SK-MEL-5 (cell line): ENCODE measurements at regions not wholly inside any gene's neighbourhood (a gene's known extent, or its start where the extent isn't known, plus 50 kb on each side); places are given as distances from the start of the nearest gene placed in this dataset.

ENCODE experiments used
- DNase-seq: peaks from one replicate; pipeline ENCODE4 v3.0.0-alpha.2; 2016; ENCODE audit warnings: low read depth, low spot score
- in situ Hi-C: cut with HindIII; loops from 2 replicates; pipeline ENCODE4 v1.10.0; 2016; ENCODE audit warnings: low sequenced_read_pairs, high pct_unique_total_duplicates, low pct_unique_long_range_greater_than_20kb

DNA sequence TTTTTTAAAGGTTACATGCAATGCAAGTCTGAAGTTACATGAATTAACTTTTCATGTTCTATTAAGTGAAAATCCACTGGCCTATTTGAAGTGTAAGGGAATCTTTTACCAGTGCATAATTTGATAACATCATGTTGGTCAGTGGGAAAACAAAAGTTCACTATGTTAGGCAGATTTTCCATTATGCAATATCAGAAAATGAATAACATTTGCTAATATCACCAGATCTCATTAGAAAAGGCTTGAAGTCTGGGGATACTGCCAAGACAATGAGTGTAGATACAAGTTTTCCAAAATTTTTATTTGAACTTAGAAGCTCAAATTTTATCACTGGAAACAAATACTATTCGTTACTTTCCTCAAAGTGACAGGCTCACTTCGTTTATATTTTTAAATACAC is 296.4 kb upstream of the CDH4 start:
- no peak for DNase-seq
- in situ Hi-C loops = no loop called here

GRCh38 chr20:60956194-60956593 is 295.9 kb upstream of the CDH4 start:
- in situ Hi-C loops = no loop called here
- DNase-seq = no peak

DNA sequence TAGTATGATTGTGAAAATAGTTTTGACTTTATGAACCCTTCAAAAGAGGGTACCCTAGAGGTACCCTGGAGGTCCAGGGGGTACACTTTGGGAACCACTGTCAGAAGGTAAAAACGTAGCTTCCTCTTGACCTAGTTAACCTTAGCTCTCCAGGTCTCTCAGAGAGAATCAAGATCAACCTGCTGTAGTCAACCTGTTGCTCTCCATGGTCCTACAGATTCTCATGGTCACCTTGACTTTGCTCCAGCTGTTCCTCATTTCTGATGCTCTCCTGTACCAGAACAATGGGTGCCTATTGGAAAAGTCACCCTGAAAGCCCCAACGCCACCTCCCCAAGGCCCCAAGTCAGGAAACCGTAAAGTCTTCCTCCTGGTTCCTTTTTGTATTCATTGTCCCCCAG is 294.4 kb upstream of the CDH4 start:
- in situ Hi-C loops = no loop called here
- no peak for DNase-seq

- no peak for DNase-seq
- in situ Hi-C loops = no loop called here
Observed at GRCh38 chr20:60959971-60960370, 292.1 kb upstream of the CDH4 start.

- in situ Hi-C loops = no loop called here
- no peak for DNase-seq
Observed at GRCh38 chr20:60960500-60960899, 291.6 kb upstream of the CDH4 start.

- no peak for DNase-seq
- in situ Hi-C loops = no loop called here
Observed at GRCh38 chr20:60961551-60961950, 290.5 kb upstream of the CDH4 start.

GRCh38 chr20:60962367-60963045 is 289.6 kb upstream of the CDH4 start:
- no peak for DNase-seq
- in situ Hi-C loops = no loop called here

DNA sequence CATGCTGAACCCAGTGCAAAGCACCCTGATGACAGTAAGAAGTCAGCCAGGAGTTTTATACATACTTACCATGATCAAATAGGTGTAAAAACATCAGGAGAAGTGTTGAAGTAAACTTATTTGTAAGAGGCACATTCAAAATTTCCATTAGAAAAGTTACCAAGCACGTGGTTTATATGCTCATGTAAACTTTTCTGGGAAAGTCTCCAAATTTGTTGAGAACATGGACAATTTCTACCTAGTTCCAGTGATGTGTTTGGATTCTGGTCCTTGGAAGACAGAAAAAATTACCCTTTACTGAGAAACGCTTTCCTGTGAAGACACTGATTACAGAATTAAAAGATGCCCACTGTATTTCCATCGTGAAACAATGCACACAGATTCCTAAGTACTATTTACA is 288.9 kb upstream of the CDH4 start:
- DNase-seq = no peak
- in situ Hi-C loops = no loop called here

- DNase-seq = no peak
- in situ Hi-C loops = no loop called here
Observed at GRCh38 chr20:60964911-60965310, 287.1 kb upstream of the CDH4 start.

DNA sequence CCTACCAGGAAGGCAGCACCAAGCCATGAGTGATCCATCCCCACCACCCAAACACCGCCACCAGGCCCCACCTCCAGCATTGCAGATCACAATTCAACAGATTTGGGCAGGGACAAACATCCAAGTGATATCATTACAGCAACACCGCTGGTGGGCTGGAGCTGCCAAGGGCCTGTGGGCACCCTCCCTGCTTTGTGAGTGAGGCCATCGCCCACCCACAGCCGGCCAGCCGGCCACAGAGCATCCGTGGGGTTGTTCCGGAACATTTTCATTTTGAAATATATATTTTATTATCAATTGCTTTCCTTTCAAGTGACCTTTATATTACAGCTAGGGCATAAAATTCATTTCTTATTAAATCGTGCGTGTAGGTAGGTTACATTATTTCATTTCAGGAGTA is 286.0 kb upstream of the CDH4 start:
- no peak for DNase-seq
- in situ Hi-C loops = no loop called here

DNA sequence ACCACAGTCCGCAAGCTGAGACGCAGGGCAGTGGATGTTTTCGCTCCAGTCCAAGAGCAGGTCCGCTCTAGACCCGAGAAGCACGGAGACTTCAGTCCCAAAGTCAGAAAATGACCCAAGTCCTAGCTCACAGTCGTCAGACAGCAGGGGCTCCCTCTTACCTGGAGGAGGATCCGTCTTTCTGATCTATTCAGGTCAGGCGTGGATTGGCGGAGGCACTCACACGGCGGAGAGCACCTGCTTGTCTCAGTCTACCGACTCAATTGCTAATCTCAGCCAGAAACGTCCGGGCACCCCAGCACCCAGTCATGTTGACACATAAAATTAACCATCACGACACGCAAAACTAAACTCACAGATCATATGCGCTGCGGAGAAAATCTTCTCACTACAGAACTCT is 285.3 kb upstream of the CDH4 start:
- in situ Hi-C loops = no loop called here

GRCh38 chr20:60967431-60968316 is 284.4 kb upstream of the CDH4 start:
- in situ Hi-C loops = no loop called here
- DNase-seq = no peak

More for the DNA sequence above, 285.3 kb upstream of the CDH4 start:
- DNase-seq = no peak

GRCh38 chr20:60968853-60969720 is 283.0 kb upstream of the CDH4 start:
- DNase-seq = no peak
- in situ Hi-C loops = no loop called here

GRCh38 chr20:60970601-60971000 is 281.5 kb upstream of the CDH4 start:
- DNase-seq = no peak
- in situ Hi-C loops = no loop called here

- in situ Hi-C loops = no loop called here
Observed at GRCh38 chr20:60974022-60974421, 278.0 kb upstream of the CDH4 start.

GRCh38 chr20:60974441-60974945 is 277.6 kb upstream of the CDH4 start:
- in situ Hi-C loops = no loop called here
- no peak for DNase-seq

More at GRCh38 chr20:60974022-60974421, 278.0 kb upstream of the CDH4 start:
- no peak for DNase-seq

- in situ Hi-C loops = no loop called here
- DNase-seq = no peak
Observed at GRCh38 chr20:60976139-60976538, 275.9 kb upstream of the CDH4 start.

- in situ Hi-C loops = no loop called here
- no peak for DNase-seq
Observed at GRCh38 chr20:60976913-60977312, 275.1 kb upstream of the CDH4 start.
